Epidermal melanocyte (primary cell): ENCODE measurements at regions not wholly inside any gene's neighbourhood (a gene's known extent, or its start where the extent isn't known, plus 50 kb on each side); places are given as distances from the start of the nearest gene placed in this dataset.
"Not testable (repeated sequence)": the region's sequence is repeated elsewhere in the genome, so short reads cannot be mapped to it uniquely, and the experiment has no call there.

Experiments
- DNase-seq: peaks from one replicate; pipeline ENCODE4 v3.0.0; 2011; ENCODE audit warnings: low spot score; ENCODE audit not compliant: insufficient read length

DNA sequence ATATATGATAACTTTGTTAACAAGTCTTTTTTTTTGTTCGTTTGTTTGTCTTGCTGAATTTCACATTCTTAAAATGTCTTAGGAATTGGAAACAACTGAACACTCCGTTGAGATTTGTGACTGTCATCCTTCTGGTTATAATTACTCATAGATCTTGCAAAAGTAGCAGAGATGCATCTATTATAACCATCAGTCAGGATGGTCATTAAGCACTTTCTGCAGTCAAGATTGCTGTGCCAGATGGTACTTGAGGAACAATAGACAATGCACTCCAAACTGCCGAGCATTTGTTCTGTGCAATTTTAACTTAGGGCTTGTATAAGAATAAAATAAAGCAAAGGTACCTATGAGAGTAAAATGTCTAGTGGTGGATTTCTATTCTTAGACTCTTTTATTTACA is 710.1 kb upstream of the KCND2 start:
- no peak for DNase-seq

DNA sequence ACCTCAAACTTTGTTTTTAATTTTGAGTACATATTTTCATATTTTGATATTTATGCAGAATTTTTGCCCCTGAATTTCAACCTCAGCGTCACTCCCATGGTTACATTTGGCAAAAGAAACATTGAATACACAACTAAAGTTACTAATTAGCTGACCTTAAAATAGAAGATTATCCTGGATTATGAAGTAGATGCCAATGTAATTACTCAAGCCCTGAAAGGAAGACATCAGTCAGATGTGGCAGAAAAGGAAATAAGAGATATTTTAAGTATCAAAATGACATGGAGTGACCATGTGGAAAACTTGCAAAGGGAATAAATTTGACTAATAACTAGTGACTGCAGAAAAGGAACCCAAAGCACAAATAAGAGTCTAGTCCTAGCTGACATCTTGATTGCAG is 701.3 kb upstream of the KCND2 start:
- DNase-seq = no peak

DNA sequence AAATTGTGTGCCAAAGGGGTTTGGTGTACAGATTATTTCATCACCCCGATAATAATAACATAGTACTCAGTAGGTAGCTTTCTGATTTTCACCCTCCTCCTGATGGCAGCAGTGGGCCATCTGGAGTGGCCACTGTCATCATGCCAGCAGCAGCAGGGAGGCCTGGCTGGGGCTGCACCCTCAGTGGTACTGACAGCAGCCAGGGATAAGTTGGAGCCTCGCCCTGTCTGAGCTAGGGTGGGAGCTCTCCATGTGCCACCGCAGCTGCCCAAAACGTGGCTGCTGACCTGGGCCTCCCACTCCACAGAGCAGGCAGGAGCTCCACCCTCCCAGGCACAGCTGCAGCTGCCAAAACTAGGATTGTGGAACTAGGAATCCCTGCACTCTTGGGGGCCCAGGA is 700.8 kb upstream of the KCND2 start:
- no peak for DNase-seq

DNA sequence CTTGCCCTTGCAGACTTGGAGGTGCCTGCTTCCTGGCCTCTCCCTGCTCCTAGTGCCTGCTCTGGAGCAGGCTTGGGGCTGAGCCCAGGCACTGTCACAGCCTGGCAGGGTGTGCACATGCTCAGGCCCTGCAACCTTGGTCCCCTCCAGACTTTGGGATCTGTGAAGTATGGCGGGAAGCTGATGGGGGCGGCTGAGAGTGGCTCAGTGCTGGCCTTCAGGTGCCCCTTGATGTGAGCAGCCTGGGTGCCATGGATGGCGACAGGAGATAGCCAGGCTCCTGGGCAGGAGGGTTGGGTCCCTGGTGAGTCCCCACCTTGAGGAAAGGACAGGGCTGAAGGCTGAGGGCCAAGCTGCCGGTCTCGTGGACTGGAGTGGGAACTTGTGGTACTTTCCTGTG is 700.4 kb upstream of the KCND2 start:
- DNase-seq = no peak

DNA sequence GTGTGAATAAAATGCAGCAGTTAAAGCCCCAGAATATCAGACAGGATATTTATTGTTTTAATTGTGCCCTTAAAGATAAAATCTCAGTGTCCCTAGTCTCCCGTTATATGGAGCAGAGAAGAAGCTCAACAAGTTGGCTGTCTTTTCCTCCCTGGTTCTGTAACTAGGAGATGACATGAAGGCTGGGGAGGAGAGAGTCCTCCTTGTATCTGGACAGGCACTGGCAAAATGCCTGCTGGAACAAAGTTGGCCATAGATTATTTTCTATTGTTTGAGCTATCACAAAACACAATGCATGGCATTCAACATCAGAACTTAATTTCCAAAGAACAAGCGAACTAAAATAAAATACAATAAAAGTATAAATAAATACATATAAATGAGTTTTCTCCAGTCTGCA is 694.9 kb upstream of the KCND2 start:
- DNase-seq = no peak

DNA sequence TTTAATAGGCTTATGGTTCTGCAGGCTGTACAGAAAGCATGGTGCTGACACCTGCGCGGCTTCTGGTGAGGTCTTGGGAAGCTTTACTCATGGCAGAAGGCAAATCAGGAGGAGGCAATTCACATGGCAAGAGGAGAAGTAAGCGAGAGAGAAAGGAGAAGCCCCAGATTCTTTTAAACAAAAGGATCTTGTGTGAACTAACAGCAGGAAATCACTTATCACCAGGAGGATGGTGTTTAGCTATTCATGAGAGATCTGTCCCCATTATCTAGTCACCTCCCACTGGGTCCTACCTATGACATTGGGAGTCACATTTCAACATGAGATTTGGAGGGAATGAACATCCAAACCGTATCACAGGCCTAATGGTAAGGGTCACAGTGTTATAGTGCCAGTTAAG is 678.0 kb upstream of the KCND2 start:
- DNase-seq = no peak

DNA sequence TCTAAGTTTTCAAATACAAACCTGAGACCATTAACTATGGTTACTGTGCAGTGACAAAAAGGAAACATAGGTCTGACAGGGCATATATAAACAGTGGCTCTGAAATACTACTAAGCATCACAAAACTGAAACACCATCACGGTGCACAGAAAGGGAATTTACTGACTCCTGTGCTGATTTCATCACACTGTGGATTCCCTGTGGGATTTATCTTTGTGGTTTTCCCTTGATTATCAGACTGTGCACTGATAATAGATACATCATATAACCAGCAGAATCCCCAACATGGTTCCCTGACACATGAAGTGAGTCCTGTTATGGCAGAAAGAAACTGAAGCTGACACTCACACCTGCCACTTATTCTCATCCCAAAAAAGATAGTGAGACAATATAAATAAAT is 676.3 kb upstream of the KCND2 start:
- DNase-seq = no peak

DNA sequence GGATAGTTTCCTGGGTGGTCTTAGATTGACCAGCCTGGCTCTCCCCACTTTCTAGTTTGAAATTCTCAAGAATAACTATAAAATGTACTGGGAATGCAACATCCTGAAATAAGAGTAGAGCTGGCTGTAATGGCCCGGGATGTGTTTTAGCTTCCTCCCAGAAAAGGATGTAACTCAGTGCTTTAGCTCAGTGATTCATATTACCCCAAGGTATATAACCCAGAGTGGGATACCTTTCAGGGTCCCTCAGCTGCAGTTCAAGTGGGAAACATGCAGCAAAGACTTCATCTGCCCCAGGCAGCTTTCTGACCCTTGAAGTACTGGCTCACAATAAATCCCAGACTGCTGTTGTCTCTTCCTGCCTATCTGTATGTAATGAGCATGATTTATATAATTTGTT is 666.7 kb upstream of the KCND2 start:
- DNase-seq = no peak

DNA sequence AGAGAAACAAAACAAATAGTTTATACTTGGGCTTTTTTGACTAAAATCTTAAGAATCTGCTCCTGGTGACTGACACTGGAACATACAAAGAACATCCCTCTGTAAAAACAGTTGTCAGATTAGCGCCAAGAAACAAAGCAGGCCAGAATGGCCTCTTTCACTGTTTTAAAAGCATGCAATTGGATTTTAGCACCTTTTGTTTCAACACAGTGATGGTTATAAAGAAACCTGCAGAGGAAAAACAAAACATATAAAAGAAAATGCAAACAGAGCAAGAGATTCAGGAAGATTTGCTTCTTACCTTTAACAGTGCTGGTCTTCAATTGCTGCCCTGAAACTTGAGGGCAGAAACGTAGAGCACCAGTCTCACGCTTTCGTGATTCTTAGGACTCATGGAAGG is 652.2 kb upstream of the KCND2 start:
- DNase-seq = no peak

DNA sequence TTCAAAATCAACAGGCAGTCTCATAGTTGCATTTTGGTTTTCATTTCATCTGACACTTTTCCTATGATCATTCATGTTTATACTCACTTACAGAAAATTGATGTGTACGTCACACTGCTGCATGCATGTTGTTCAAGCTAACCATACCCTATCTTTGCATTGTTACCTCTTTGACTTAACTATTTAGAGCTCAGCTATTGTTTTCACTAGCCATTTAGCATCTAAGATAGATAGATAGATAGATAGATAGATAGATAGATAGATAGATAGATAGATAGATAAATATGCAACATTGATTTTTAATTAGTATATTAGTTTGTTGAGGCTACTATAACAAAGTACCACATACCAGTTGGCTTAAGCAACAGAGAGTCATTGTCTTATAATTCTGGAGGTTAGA is 649.5 kb upstream of the KCND2 start:
- no peak for DNase-seq

DNA sequence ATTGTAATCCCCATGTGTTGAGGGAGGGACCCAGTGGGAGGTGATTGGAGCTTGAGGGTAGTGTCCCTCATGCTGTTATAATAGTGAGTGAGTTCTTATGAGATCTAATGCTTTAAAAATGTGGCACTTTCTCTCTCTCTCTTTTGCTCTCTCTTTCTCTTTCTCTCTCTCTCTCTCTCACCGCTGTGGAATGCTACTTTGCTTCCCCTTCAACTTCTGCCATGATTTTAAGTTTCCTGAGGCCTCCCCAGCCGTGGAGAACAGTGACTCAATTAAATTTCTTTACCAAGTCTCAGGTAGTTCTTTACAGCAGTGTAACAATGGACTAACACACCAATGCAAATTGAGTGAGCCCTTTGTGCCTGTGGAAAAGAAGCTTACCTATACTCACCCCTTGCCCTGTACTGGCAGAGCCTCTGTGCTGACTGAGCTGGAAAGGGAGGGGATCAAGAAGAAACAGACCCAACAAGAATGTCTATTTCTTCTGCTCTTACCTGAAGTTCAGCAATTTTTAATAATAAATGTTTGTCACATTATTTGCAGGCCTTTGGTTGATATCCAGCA is 642.5 kb upstream of the KCND2 start:
- DNase-seq = no peak

DNA sequence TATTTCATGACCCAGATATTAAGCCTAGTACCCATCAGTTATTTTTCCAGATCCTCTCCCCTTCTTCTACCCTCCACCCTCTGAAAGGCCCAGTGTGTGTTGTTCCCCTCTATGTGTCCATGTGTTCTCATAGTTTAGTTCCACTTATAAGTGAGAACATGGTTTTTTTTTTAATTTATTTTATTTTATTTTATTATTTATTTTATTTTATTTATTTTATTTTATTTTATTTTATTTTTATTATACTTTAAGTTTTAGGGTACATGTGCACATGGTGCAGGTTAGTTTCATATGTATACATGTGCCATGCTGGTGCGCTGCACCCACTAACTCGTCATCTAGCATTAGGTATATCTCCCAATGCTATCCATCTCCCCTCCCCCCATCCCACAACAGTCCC is 639.2 kb upstream of the KCND2 start:
- DNase-seq = not testable (repeated sequence)

DNA sequence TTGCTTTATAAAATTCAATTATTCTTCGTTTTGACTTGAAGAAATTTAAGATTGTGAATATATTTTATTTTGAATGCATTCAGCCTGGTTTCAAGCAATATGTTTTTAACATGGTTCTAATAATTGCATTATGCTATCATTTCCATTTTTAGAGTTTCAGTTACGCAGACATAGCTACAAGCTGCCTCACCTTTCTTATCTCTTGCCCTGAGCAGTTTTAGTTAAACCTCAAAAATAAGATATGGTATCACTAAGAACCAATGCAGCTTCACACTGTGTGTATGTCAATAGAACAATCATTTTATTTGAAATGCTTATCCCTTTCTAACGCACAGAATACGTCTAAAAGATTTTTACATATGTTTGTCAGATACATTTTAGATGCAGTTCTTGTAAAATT is 632.6 kb upstream of the KCND2 start:
- DNase-seq = no peak

DNA sequence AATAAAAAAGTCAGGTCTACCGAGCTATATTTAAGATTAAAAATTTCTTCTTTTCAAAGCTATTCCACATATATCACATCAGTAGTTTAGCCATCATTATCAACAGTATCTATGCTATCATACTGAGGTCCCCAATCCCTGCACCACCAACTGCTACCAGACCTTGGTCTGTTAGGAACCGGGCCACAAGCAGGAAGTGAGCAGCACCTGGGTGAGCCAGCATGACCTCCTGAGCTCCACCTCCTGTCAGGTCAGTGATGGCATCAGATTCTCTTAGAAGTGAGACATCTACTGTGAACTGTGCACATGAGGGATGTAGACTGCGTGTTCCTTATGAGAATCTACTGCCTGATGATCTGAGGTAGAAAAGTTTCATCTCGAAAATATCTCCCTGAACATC is 632.1 kb upstream of the KCND2 start:
- no peak for DNase-seq

DNA sequence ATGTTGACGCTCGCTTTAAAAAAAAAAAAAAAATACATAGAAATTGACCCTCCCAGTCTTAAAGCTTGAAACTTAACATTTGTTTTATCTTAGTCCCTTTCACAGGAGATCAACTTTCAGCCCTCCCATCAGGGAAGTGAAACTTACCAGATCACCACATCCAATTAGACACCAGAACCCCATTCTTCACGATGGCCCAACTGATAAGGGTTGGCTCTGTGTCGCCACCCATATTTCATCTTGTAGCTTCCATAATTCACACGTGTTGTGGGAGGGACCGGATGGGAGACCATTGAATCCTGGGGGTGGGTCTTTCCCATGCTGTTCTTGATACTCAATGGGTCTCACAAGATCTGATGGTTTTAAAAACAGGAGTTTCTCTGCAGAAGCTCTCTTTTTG is 629.4 kb upstream of the KCND2 start:
- no peak for DNase-seq

DNA sequence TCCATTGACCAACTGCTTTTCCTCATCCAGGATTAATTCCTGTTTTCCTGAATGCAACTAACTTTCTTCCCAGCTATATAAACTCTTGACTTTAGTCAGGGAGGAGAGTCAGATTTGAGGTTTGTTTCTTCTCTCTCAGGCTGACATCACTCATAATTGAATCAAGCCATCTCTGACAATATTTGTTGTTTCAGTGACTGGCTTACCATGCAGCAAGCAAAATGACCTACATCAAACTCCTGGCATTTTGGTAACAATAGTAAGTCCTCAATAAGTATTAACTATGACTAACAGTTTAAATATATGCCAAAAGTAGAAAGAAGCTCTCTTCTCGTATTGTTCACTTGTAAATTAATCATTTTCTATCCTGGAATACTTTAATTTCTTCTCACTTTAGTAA is 625.7 kb upstream of the KCND2 start:
- no peak for DNase-seq

DNA sequence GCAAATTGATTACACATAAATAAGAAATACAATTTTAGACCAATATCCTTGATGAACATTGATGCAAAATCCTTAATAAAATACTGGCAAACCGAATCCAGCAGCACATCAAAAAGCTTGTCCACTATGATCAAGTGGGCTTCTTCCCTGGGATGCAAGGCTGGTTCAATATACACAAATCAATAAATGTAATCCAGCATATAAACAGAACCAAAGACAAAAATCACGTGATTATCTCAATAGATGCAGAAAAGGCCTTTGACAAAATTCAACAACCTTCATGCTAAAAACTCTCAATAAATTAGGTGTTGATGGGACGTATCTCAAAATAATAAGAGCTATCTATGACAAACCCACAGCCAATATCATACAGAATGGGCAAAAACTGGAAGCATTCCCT is 624.2 kb upstream of the KCND2 start:
- not testable (repeated sequence) for DNase-seq

DNA sequence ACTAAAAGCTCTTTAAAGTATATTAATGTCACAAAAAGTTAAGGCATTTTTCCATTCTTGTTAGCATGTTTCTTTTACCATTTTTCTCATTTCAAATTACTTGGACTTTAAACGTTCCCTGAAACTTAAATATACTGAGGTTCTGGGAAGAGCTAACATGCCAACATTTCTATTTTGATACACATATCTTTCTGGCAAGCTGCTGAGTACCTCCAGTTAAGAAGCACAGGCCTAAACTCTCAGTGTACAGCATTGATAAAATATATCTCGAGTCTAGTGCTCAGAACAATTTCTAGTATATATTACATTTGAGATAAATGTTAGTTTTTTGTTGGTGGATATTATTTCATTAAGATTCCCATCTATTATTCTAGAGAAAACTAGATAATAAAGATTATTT is 612.9 kb upstream of the KCND2 start:
- DNase-seq = no peak

DNA sequence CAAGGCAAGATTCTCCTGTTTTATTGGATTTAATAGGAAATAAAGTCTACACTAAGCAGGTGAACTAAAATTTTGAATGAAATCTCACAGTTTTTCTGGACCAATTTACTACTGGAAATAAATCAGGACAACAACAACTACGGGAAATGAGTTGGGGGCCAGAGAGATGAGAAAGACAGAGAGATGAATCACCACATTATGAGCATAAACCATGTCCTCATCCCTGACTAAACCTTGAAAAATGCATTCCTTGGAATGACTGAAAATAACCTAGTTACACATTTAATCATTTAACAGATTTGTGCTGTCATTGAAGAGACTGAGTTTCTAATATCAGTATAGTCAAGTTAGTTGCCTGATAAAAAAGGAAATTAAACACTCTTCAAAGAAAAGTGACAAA is 608.4 kb upstream of the KCND2 start:
- DNase-seq = no peak

DNA sequence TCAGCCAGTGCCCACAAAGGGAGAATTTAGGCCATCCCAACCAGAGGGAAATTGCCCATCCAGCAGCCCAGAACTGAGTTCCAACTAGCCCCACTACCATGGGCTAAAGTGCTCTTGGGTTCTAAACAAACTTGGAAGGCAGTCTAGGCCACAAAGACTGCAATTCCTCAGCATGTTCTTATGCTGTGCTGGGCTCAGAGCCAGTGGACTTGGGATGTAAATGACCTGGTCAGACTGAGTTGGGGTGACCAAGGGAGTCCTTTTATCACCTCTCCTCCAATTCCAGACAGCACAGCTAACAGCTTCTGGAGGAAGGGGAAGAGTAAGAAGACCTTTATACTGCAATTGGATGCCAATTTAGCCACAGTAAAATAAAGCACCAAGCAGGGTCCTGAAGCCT is 607.2 kb upstream of the KCND2 start:
- no peak for DNase-seq

DNA sequence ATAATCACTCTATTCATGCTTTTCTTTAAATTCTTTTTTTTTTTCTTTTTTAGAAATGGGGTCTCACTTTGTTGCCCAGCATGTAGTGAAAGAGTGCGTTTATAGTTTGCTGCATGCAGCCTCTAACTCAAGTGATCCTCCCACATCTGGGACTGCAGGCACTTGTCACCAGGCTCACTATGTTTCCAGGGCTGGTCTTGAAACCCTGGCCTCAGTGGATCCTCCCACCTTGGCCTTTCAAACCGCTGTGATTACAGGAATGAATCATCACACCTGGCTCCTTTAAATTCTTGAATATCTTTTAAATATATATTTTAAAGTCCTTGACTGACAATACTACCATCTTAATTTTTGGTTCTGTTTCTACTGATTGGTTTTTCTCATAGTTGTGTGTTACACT is 591.6 kb upstream of the KCND2 start:
- no peak for DNase-seq

DNA sequence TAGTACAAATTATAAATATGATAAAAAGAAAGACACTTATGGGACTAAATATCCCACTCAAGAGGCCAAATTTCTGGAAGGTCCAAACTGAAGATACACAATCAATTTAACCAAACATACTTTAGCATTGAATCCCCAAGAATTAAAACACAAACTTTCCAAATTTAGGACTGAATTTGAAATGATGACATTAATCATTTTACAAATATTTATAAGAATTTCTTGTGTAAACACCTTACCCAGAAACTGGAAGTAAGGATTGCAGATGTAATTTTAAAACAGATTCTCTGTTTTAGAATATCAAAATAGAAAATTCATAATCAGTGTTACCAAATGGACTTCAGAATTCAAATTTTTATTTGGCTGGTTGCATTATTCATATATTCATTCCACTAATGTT is 588.2 kb upstream of the KCND2 start:
- no peak for DNase-seq

DNA sequence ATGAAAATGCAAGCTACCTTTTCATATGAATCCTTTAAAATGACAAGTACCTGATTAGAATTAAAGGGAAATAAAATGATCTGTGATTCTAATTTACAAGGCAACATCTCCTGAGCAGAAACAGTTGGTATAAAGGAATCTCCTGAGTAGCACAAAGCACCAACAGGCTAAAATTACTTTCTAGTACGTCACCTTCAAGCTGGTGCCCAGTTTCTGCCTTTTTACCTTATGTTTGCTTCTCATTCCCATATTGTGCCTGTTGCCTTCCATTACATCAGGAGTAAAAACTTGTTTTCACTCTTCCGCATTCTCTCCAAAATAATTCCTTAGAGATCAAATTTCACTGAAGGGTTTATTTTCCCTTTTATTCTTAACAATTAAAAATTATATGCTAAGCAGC is 587.1 kb upstream of the KCND2 start:
- no peak for DNase-seq

DNA sequence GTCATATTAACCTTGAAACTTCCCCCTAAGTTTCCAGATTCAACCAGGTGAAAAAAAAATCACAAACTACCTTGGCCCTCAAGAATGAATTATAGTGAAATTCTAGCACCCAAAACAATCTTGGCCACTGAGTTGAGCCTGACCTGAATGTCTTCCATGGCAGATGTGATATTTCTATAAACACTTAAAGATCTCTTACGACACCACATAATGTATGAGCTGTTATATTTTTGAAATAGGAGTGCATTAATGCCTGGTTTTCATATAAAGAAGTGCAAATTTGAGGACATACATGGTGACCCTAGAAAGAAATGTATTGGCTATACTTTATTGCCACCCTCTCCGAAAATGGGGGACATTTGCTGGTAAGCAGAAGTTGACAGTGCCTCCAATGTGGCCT is 584.1 kb upstream of the KCND2 start:
- no peak for DNase-seq
